ENCODE measurements at regions not wholly inside any gene's neighbourhood (a gene's known extent, or its start where the extent isn't known, plus 50 kb on each side); places are given as distances from the start of the nearest gene placed in this dataset.

- no peak for DNase-seq
- Mint-ChIP-seq H3K27ac (no peak overlapping the region), H3K27me3 (ENCODE audit: low read depth in 3 of 3) (peaks cover 0 to 3% (median 0%) of the 10 kb centered on the region in 3 donors), H3K4me1 (no peaks in the 10 kb centered on the region), H3K4me3 (no peak overlapping the region), H3K9me3 (peaks cover 9 to 40% (median 19%) of the 10 kb centered on the region in 6 donors), H3K36me3 (no peaks in the 10 kb centered on the region)
These were observed 505.1 kb downstream of the FOXG1 start for GRCh38 chr14:29271669-29272068.

GRCh38 chr14:29273513-29273912 is 506.9 kb downstream of the FOXG1 start:
- Mint-ChIP-seq H3K9me3 (peaks cover 6 to 36% (median 15%) of the 10 kb centered on the region in 6 donors), H3K4me1 (no peaks in the 10 kb centered on the region), H3K36me3 (no peaks in the 10 kb centered on the region), H3K4me3 (no peak overlapping the region), H3K27me3 (ENCODE audit: low read depth in 3 of 3) (peaks cover 0 to 3% (median 0%) of the 10 kb centered on the region in 3 donors), H3K27ac (no peak overlapping the region)
- no peak for DNase-seq

- Mint-ChIP-seq H3K4me3 (no peak overlapping the region), H3K9me3 (peaks cover 10 to 41% (median 18%) of the 10 kb centered on the region in 6 donors), H3K4me1 (no peaks in the 10 kb centered on the region), H3K27ac (no peak overlapping the region), H3K36me3 (no peaks in the 10 kb centered on the region), H3K27me3 (ENCODE audit: low read depth in 3 of 3) (peaks cover 0 to 3% (median 2%) of the 10 kb centered on the region in 3 donors)
- no peak for DNase-seq
These were observed 508.5 kb downstream of the FOXG1 start for GRCh38 chr14:29274890-29275596.

- H3K27ac Mint-ChIP-seq = no peak overlapping the region
- peaks cover 9 to 37% (median 18%) of the 10 kb centered on the region in 6 donors for H3K9me3 Mint-ChIP-seq
- peaks cover 0 to 3% (median 3%) of the 10 kb centered on the region in 3 donors for H3K27me3 Mint-ChIP-seq (ENCODE audit: low read depth in 3 of 3)
- no peaks in the 10 kb centered on the region for H3K4me1 Mint-ChIP-seq
- DNase-seq = no peak
- H3K4me3 Mint-ChIP-seq = no peak overlapping the region
- no peaks in the 10 kb centered on the region for H3K36me3 Mint-ChIP-seq
These were observed 512.0 kb downstream of the FOXG1 start for GRCh38 chr14:29278301-29279263.

GRCh38 chr14:29282169-29282568 is 515.6 kb downstream of the FOXG1 start:
- H3K4me1 Mint-ChIP-seq = no peaks in the 10 kb centered on the region
- no peak overlapping the region for H3K4me3 Mint-ChIP-seq
- no peak overlapping the region for H3K27ac Mint-ChIP-seq
- H3K36me3 Mint-ChIP-seq = no peaks in the 10 kb centered on the region
- DNase-seq = no peak
- H3K9me3 Mint-ChIP-seq = peaks cover 10 to 38% (median 20%) of the 10 kb centered on the region in 6 donors
- peaks cover 0 to 3% (median 0%) of the 10 kb centered on the region in 3 donors for H3K27me3 Mint-ChIP-seq (ENCODE audit: low read depth in 3 of 3)

- Mint-ChIP-seq H3K9me3 (peaks cover 16 to 54% (median 28%) of the 10 kb centered on the region in 6 donors), H3K4me3 (no peak overlapping the region), H3K36me3 (peaks cover 0 to 4% (median 0%) of the 10 kb centered on the region in 3 donors), H3K27me3 (ENCODE audit: low read depth in 3 of 3) (no peaks in the 10 kb centered on the region), H3K27ac (no peak overlapping the region), H3K4me1 (no peaks in the 10 kb centered on the region)
- no peak for DNase-seq
These were observed 523.9 kb downstream of the FOXG1 start for GRCh38 chr14:29290441-29290840.

- Mint-ChIP-seq H3K9me3 (peaks cover 19 to 86% (median 32%) of the 10 kb centered on the region in 6 donors), H3K36me3 (no peaks in the 10 kb centered on the region), H3K27ac (no peak overlapping the region), H3K4me3 (no peak overlapping the region), H3K27me3 (ENCODE audit: low read depth in 3 of 3) (no peaks in the 10 kb centered on the region), H3K4me1 (no peaks in the 10 kb centered on the region)
- no peak for DNase-seq
These were observed 532.8 kb downstream of the FOXG1 start for GRCh38 chr14:29299372-29299771.

GRCh38 chr14:29301571-29301970 is 535.0 kb downstream of the FOXG1 start:
- Mint-ChIP-seq H3K4me3 (no peak overlapping the region), H3K4me1 (no peaks in the 10 kb centered on the region), H3K9me3 (peaks cover 5 to 74% (median 22%) of the 10 kb centered on the region in 6 donors), H3K27ac (no peak overlapping the region), H3K27me3 (ENCODE audit: low read depth in 3 of 3) (peaks cover 0 to 2% (median 0%) of the 10 kb centered on the region in 3 donors), H3K36me3 (no peaks in the 10 kb centered on the region)
- no peak for DNase-seq

- H3K4me3 Mint-ChIP-seq = no peak overlapping the region
- no peak for DNase-seq
- H3K36me3 Mint-ChIP-seq = no peaks in the 10 kb centered on the region
- no peaks in the 10 kb centered on the region for H3K4me1 Mint-ChIP-seq
- peaks cover 3 to 58% (median 13%) of the 10 kb centered on the region in 6 donors for H3K9me3 Mint-ChIP-seq
- H3K27ac Mint-ChIP-seq = no peak overlapping the region
- H3K27me3 Mint-ChIP-seq (ENCODE audit: low read depth in 3 of 3) = no peaks in the 10 kb centered on the region
These were observed 543.6 kb downstream of the FOXG1 start for GRCh38 chr14:29310210-29310609.

- H3K4me3 Mint-ChIP-seq = no peak overlapping the region
These were observed 544.2 kb downstream of the FOXG1 start for GRCh38 chr14:29310757-29311156.

GRCh38 chr14:29311983-29312382 is 545.4 kb downstream of the FOXG1 start:
- H3K27me3 Mint-ChIP-seq (ENCODE audit: low read depth in 3 of 3) = no peaks in the 10 kb centered on the region
- H3K27ac Mint-ChIP-seq = no peak overlapping the region
- H3K4me1 Mint-ChIP-seq = no peaks in the 10 kb centered on the region
- H3K9me3 Mint-ChIP-seq = peaks cover 3 to 68% (median 15%) of the 10 kb centered on the region in 6 donors
- H3K4me3 Mint-ChIP-seq = no peak overlapping the region
- DNase-seq = no peak
- peaks cover 0 to 3% (median 0%) of the 10 kb centered on the region in 3 donors for H3K36me3 Mint-ChIP-seq

More at GRCh38 chr14:29310757-29311156, 544.2 kb downstream of the FOXG1 start:
- no peak for DNase-seq
- Mint-ChIP-seq H3K36me3 (no peaks in the 10 kb centered on the region), H3K27me3 (ENCODE audit: low read depth in 3 of 3) (no peaks in the 10 kb centered on the region), H3K27ac (no peak overlapping the region), H3K4me1 (no peaks in the 10 kb centered on the region), H3K9me3 (peaks cover 3 to 61% (median 13%) of the 10 kb centered on the region in 6 donors)

GRCh38 chr14:29316936-29317335 is 550.3 kb downstream of the FOXG1 start:
- Mint-ChIP-seq H3K27ac (no peak overlapping the region), H3K9me3 (peaks cover 8 to 70% (median 27%) of the 10 kb centered on the region in 6 donors), H3K36me3 (peaks cover 0 to 3% (median 0%) of the 10 kb centered on the region in 3 donors), H3K27me3 (ENCODE audit: low read depth in 3 of 3) (no peaks in the 10 kb centered on the region), H3K4me1 (no peaks in the 10 kb centered on the region), H3K4me3 (no peak overlapping the region)
- DNase-seq = no peak

- Mint-ChIP-seq H3K27ac (no peak overlapping the region), H3K27me3 (ENCODE audit: low read depth in 3 of 3) (no peaks in the 10 kb centered on the region), H3K9me3 (peaks cover 8 to 70% (median 29%) of the 10 kb centered on the region in 6 donors), H3K36me3 (peaks cover 0 to 3% (median 0%) of the 10 kb centered on the region in 3 donors), H3K4me3 (no peak overlapping the region), H3K4me1 (no peaks in the 10 kb centered on the region)
- DNase-seq = no peak
These were observed 550.8 kb downstream of the FOXG1 start for GRCh38 chr14:29317423-29317822.

GRCh38 chr14:29320286-29320685 is 553.7 kb downstream of the FOXG1 start:
- Mint-ChIP-seq H3K9me3 (peaks cover 4 to 74% (median 34%) of the 10 kb centered on the region in 6 donors), H3K27ac (no peak overlapping the region), H3K4me1 (no peaks in the 10 kb centered on the region), H3K4me3 (no peak overlapping the region), H3K27me3 (ENCODE audit: low read depth in 3 of 3) (peaks cover 0 to 2% (median 0%) of the 10 kb centered on the region in 3 donors), H3K36me3 (peaks cover 0 to 3% (median 0%) of the 10 kb centered on the region in 3 donors)
- DNase-seq = no peak
